ENCODE measurements at regions not wholly inside any gene's neighbourhood (a gene's known extent, or its start where the extent isn't known, plus 50 kb on each side); places are given as distances from the start of the nearest gene placed in this dataset.
"Not testable (repeated sequence)": the region's sequence is repeated elsewhere in the genome, so short reads cannot be mapped to it uniquely, and the experiment has no call there.

DNA sequence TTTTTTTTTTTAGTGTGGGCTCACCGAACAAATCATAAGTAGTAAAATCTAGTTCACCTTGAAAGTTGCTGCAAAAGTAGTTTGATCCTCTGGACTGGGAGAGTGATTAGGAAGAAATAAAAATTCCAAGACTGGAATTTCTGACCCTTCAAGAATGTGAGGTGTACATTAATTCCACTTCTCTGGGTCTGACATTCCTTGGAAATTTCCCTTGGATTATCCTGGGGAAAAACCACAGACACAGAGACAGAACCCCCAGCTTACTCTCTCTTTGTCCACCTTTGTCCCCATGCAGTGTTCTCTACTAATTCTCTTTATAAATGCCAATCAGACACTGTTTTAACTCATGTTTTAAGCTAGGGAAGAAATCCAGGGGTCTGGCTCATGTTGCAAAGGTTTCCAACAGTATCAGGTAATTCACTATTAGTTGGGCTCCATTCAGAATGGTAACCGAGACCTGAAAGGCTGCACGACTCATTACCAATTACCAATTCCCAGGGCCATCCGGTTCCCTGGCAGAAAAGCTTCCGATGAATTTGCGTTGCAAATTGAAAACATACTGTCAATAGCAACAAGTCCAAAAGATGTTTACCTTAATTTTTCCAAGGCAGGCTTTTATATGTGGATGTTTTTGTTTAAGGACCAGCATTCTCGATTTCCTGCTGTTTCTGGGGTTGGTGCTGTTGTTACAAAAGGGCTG lies 86.3 kb downstream of the BAMBI start:
- DNase-seq (ENCODE audit: extremely low spot score in 2 of 2), result no peak
- intact Hi-C loops (cut with DNase I), result no loop called here
- H3K4me3 ChIP-seq, result no peak overlapping the region
- H3K36me3 ChIP-seq, result no peaks in the 10 kb centered on the region
- TF ChIP-seq POLR2AphosphoS5 (IDR thresholded peaks at IDR 0.05; ENCODE audit: insufficient read depth in 1 of 2, low read depth in 1 of 2) (no peak), POLR2A (IDR thresholded peaks at IDR 0.05) (no peak)
- TF ChIP-seq, protein P1, sequence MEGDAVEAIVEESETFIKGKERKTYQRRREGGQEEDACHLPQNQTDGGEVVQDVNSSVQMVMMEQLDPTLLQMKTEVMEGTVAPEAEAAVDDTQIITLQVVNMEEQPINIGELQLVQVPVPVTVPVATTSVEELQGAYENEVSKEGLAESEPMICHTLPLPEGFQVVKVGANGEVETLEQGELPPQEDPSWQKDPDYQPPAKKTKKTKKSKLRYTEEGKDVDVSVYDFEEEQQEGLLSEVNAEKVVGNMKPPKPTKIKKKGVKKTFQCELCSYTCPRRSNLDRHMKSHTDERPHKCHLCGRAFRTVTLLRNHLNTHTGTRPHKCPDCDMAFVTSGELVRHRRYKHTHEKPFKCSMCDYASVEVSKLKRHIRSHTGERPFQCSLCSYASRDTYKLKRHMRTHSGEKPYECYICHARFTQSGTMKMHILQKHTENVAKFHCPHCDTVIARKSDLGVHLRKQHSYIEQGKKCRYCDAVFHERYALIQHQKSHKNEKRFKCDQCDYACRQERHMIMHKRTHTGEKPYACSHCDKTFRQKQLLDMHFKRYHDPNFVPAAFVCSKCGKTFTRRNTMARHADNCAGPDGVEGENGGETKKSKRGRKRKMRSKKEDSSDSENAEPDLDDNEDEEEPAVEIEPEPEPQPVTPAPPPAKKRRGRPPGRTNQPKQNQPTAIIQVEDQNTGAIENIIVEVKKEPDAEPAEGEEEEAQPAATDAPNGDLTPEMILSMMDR (IDR thresholded peaks at IDR 0.05), result no peak
- H3K27me3 ChIP-seq, result no peaks in the 10 kb centered on the region
- no peak overlapping the region for H3K27ac ChIP-seq
- H3K4me1 ChIP-seq, result no peaks in the 10 kb centered on the region
- no peaks in the 10 kb centered on the region for H3K9me3 ChIP-seq

DNA sequence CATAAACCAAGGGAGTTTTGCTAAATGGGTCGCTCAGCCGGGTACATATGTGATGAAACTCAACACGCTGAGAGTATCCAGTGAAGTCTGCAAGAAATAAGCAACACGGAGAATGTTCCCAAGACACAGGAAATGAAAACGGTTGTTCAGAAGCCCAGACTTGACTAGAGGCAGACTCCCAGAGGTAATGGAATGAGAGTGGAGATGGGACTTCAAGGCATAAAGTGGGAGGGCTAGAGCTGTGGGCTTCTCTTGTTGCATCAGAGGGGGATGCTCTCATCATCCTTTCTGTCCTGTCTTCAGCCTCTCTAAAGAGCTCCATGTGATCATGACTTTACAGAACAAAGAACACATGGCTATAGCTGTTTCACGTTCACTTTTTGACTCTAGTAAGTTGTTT lies 88.3 kb downstream of the BAMBI start:
- H3K4me3 ChIP-seq, result no peak overlapping the region
- no peak overlapping the region for H3K27ac ChIP-seq
- no peaks in the 10 kb centered on the region for H3K36me3 ChIP-seq
- TF ChIP-seq POLR2A (IDR thresholded peaks at IDR 0.05) (no peak), POLR2AphosphoS5 (IDR thresholded peaks at IDR 0.05; ENCODE audit: insufficient read depth in 1 of 2, low read depth in 1 of 2) (no peak)
- TF ChIP-seq, protein P1 (IDR thresholded peaks at IDR 0.05), result no peak
- no peaks in the 10 kb centered on the region for H3K4me1 ChIP-seq
- intact Hi-C loops (cut with DNase I), result no loop called here
- H3K9me3 ChIP-seq, result no peaks in the 10 kb centered on the region
- H3K27me3 ChIP-seq, result no peaks in the 10 kb centered on the region
- no peak for DNase-seq (ENCODE audit: extremely low spot score in 2 of 2)

DNA sequence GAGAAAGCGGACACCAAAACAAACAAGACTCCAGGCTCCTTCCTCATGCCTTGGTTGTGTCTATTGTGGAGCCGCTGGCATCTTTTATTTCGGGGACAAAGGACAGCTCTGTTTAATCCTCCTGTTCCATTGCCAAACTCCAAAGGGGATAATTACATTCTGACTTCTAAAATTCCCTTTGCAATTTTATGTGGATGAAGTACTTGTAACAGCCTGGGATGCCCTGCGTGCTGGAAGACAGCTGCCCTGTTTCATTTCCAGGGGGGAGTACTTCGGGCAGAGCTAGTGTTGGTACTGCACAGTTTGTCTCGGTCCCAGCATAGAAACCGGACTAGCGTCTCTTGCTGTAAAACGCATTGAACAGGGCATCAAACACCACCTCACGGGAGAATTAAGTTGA lies 90.9 kb downstream of the BAMBI start:
- H3K9me3 ChIP-seq, result no peaks in the 10 kb centered on the region
- H3K27me3 ChIP-seq, result no peaks in the 10 kb centered on the region
- H3K4me1 ChIP-seq, result no peaks in the 10 kb centered on the region
- no peak overlapping the region for H3K27ac ChIP-seq
- no peak overlapping the region for H3K4me3 ChIP-seq
- TF ChIP-seq, protein P1 (IDR thresholded peaks at IDR 0.05), result no peak
- TF ChIP-seq POLR2AphosphoS5 (IDR thresholded peaks at IDR 0.05; ENCODE audit: insufficient read depth in 1 of 2, low read depth in 1 of 2) (no peak), POLR2A (IDR thresholded peaks at IDR 0.05) (no peak)
- intact Hi-C loops (cut with DNase I), result no loop called here
- DNase-seq (ENCODE audit: extremely low spot score in 2 of 2), result no peak
- H3K36me3 ChIP-seq, result no peaks in the 10 kb centered on the region

DNA sequence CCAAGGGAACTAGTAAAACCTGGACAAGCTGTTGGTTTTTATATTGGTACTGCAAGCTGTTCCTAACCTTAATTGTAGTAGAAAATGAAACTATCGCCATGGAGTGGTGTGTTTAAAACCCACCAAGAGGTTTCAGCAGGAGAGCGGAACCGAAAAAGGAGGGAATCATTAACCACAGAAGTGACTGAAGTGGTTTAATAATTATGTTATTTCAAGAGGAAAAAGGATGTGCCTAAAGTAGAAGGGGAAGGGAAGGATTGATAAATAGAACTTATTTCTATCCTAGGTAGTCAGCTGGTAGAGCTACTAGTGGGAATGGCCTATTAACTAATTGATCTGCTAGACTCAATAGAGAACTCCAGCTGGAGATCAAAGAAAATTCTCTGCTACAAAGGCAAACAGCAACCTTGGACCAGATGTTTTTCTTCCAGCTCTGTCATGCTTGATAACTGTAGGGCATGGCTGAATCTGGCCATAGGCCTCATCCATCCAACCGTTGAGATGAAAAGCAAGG lies 91.8 kb downstream of the BAMBI start:
- no peak for DNase-seq (ENCODE audit: extremely low spot score in 2 of 2)
- TF ChIP-seq POLR2A (IDR thresholded peaks at IDR 0.05), result no peak
- Histone ChIP-seq H3K9me3 (no peaks in the 10 kb centered on the region), H3K4me3 (no peak overlapping the region), H3K36me3 (no peaks in the 10 kb centered on the region), H3K27me3 (no peaks in the 10 kb centered on the region), H3K27ac (no peak overlapping the region), H3K4me1 (no peaks in the 10 kb centered on the region)
- intact Hi-C loops (cut with DNase I), result no loop called here

- DNase-seq (ENCODE audit: extremely low spot score in 2 of 2); H3K4me1 ChIP-seq; H3K9me3 ChIP-seq; H3K27ac ChIP-seq; H3K4me3 ChIP-seq; intact Hi-C loops (cut with DNase I); H3K36me3 ChIP-seq; H3K27me3 ChIP-seq: not testable (repeated sequence)
These were observed 94.3 kb downstream of the BAMBI start for GRCh38 chr10:28771580-28772090.
